Small intestine (tissue), 7 donors: ENCODE measurements at regions not wholly inside any gene's neighbourhood (a gene's known extent, or its start where the extent isn't known, plus 50 kb on each side); places are given as distances from the start of the nearest gene placed in this dataset.

Experiments used
- DNase-seq, 2 donors: peaks; one replicate each; pipeline versions ENCODE4 v3.0.0 to v3.0.0-alpha.2; 2013
- FAIRE-seq: peaks from 2 replicates; lab custom pipeline; 2012; peaks lifted over from hg19 to GRCh38; lab: Jason Lieb, UNC
- H3K27ac ChIP-seq, 3 donors: one replicate each; pipeline ENCODE4 v1.5.1; 2013; ENCODE audit warnings: low read length in 2 of 3, mild to moderate bottlenecking in 2 of 3, control low read depth in 1 of 3, inconsistent platforms in 1 of 3, low read depth in 1 of 3, moderate library complexity in 1 of 3
- H3K27me3 ChIP-seq, 3 donors: one replicate each; pipeline ENCODE4 v1.6.1; 2013; ENCODE audit warnings: low read length in 3 of 3, inconsistent platforms in 1 of 3; ENCODE audit not compliant: control insufficient read depth in 3 of 3, insufficient read depth in 3 of 3
- H3K36me3 ChIP-seq, 3 donors: one replicate each; pipeline ENCODE4 v1.6.1; 2013; ENCODE audit warnings: low read length in 3 of 3, inconsistent platforms in 1 of 3, low read depth in 1 of 3, mild to moderate bottlenecking in 1 of 3, moderate library complexity in 1 of 3; ENCODE audit not compliant: control insufficient read depth in 3 of 3, insufficient read depth in 2 of 3
- H3K4me1 ChIP-seq, 3 donors: one replicate each; pipeline ENCODE4 v1.6.1; 2013; ENCODE audit warnings: low read length in 2 of 3, inconsistent platforms in 1 of 3, low read depth in 1 of 3, mild to moderate bottlenecking in 1 of 3, moderate library complexity in 1 of 3; ENCODE audit not compliant: control insufficient read depth in 3 of 3, insufficient read depth in 2 of 3
- H3K4me3 ChIP-seq, 3 donors: one replicate each; pipeline ENCODE4 v1.5.1; 2013; ENCODE audit warnings: low read length in 3 of 3, control low read depth in 1 of 3, inconsistent platforms in 1 of 3, low read depth in 1 of 3, mild to moderate bottlenecking in 1 of 3, moderate library complexity in 1 of 3
- H3K9me3 ChIP-seq, 2 donors: one replicate each; pipeline ENCODE4 v1.6.1; 2013; ENCODE audit warnings: low read depth in 1 of 2, low read length in 1 of 2; ENCODE audit not compliant: control insufficient read depth in 2 of 2, insufficient read depth in 1 of 2
- WGBS, 3 donors: extraction: QIAGEN DNeasy Blood & Tissue Kit; methylation state at CpG; one replicate each; pipeline ENCODE4 v1.1.7; 2013; 5-methylcytosine and 5-hydroxymethylcytosine counted together
- donor health status: healthy with polysubstance abuse.
- donor health status: control.
- donor health status: control.
- donor health status: Bipolar disorder and iron deficiency.
- donor health status: healthy.

DNA sequence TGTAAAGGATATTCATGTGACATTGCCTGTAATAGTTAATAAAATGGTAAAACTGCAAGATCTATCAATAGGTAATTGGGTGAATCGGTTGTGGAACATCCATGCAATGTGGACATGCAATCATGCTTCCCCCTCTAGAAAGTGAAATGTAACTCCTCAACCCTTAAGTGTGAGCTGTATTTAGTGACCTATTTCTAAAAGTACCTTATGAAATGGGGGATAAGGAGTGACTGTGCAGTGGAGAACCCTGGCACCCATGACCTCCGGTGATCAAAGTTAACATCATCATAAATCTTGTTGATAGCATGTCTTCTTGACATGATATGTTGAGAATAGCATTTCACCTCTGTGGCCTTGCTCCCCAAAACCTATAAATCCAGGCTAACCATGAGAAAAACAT is 53.6 kb upstream of the PPARGC1A start:
- Histone ChIP-seq H3K4me1 (no peaks in the 10 kb centered on the region), H3K4me3 (no peak overlapping the region), H3K27me3 (peaks cover 0 to 3% (median 0%) of the 10 kb centered on the region in 3 donors), H3K27ac (no peak overlapping the region), H3K9me3 (no peaks in the 10 kb centered on the region), H3K36me3 (no peaks in the 10 kb centered on the region)
- no peak for DNase-seq
- FAIRE-seq, result no peak
- 84 to 96% (median 85%) methylated on average over 2 of the region's 2 CpGs for WGBS, 3 donors

DNA sequence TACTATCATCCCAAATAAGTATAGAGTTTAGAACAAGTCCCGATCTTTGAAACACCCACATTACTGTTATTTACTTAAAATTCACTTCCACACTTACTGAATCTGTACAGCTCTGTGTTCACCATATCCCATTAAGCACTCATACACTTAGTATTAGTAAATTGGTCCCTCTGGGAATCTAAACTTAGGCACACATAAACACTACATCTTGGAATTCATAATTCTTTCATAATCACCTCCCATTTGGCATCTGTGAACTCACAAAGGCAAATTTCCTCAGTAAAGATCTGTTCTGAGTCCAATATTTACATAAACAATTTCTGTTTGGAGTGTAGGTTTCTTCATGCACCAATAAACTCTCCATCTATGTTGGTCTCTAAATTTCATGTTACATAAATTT is 52.6 kb upstream of the PPARGC1A start:
- WGBS, 3 donors, result 75 to 88% (median 79%) methylated on average over 1 of the region's 1 CpG
- Histone ChIP-seq H3K9me3 (no peaks in the 10 kb centered on the region), H3K36me3 (no peaks in the 10 kb centered on the region), H3K27me3 (peaks cover 0 to 2% (median 0%) of the 10 kb centered on the region in 3 donors), H3K4me3 (no peak overlapping the region), H3K4me1 (no peaks in the 10 kb centered on the region), H3K27ac (no peak overlapping the region)
- no peak for DNase-seq
- FAIRE-seq, result no peak
